Pancreas (tissue), 10 donors: ENCODE measurements at regions not wholly inside any gene's neighbourhood (a gene's known extent, or its start where the extent isn't known, plus 50 kb on each side); places are given as distances from the start of the nearest gene placed in this dataset.

Experiments
- ATAC-seq, 4 donors: fragments of 200-7000 bp; cut with Tn5 transposase; one replicate each; pipeline versions ENCODE4 v1.8.0 to v1.9.1; 2020; ENCODE audit warnings: mild to moderate bottlenecking in 4 of 4, moderate library complexity in 4 of 4
- DNase-seq, 6 donors: peaks; one replicate each; pipeline ENCODE4 v3.0.0-alpha.2; 2020
- FAIRE-seq: peaks from 2 replicates; lab custom pipeline; 2012; peaks lifted over from hg19 to GRCh38; lab: Jason Lieb, UNC
- H3K27ac ChIP-seq, 4 donors: fragments of 200-600 bp; sonication (generic); 1 replicate in 3 of 4; 2 replicates in 1 of 4; pipeline versions ENCODE4 v1.5.0 to v1.8.0; 2020
- H3K27me3 ChIP-seq, 4 donors: fragments of 200-600 bp; one replicate each; pipeline ENCODE4 v1.8.0; 2021
- H3K36me3 ChIP-seq, 3 donors: fragments of 200-600 bp; sonication (generic) in 1 of 3; one replicate each; pipeline versions ENCODE4 v1.5.0 to v1.8.0; 2020 to 2021
- H3K4me1 ChIP-seq, 3 donors: fragments of 200-600 bp; one replicate each; pipeline ENCODE4 v1.8.0; 2021
- H3K4me3 ChIP-seq, 4 donors: fragments of 200-600 bp; sonication (generic) in 2 of 4; one replicate each; pipeline versions ENCODE4 v1.5.0 to v1.8.0; 2020 to 2021
- H3K9me3 ChIP-seq, 4 donors: fragments of 200-600 bp; one replicate each; pipeline ENCODE4 v1.8.0; 2021
- WGBS, 2 donors: extraction: QIAGEN DNeasy Blood & Tissue Kit; methylation state at CpG; one replicate each; pipeline ENCODE4 v1.1.7; 2013; 5-methylcytosine and 5-hydroxymethylcytosine counted together
- intact Hi-C, 3 donors: fragments of 100-400 bp; cut with DNase I; formaldehyde crosslinking; loops; one replicate each; pipeline versions ENCODE4 v1.11.1 to v1.14.2; 2022
- TF ChIP-seq, protein P1 (sequence below), 4 donors: fragments of 200-600 bp; sonication (generic) in 3 of 4; IDR thresholded peaks; one replicate each; pipeline versions ENCODE4 v1.5.0 to v1.8.0; 2021; ENCODE audit warnings: antibody characterized with exemption in 4 of 4
- donor health status: healthy with polysubstance abuse.
- donor health status: DM: no; HTN: no; CAD: no; lungs with moderate emphysema.
- donor health status: DM: no; HTN: no; CAD: no.
- donor health status: control.
- donor health status: control.
- donor health status: Bipolar disorder and iron deficiency.
- donor health status: DM: yes; HTN: yes; CAD: no.
- donor health status: DM: no; HTN: no; CAD: no.
- donor health status: DM: no; HTN: no; CAD: no.
- donor health status: DM: yes; HTN: yes; CAD: no.

DNA sequence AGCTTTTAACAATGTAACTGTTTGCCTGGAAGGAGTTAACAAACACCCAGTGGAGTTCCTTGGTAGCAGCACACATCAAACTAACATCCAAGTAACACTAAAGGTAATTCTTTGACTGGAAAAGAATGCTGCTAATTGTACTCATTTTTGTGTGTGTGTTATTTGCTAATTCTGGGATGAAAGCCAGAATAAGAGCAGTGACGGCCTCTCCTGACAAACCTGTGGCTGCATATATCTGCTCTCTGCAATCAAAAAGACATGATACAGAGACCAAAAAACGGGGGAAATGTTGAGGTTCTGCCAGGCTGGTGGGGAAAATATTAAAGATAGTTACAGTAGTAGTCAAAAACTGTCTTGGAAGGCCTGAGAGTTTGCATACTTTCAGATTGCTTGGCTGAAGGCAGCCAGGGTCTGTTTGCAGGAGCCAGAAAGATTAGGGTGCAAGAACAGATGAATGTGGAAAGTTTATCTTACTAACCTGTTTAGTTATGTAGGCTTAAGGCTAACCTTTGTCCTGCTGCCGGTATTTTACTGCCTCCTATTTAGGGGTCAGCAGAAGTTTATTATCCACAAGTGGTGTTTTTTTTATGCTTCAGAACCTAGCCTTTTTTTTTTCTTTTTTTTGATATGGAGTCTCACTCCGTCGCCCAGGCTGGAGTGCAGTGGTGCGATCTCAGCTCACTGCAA is 325.6 kb upstream of the RBMY1B start:
- no peak for FAIRE-seq
- Histone ChIP-seq H3K4me1 (no peaks in the 10 kb centered on the region), H3K27ac (no peak overlapping the region), H3K27me3 (no peaks in the 10 kb centered on the region), H3K9me3 (no peaks in the 10 kb centered on the region), H3K36me3 (no peaks in the 10 kb centered on the region), H3K4me3 (no peak overlapping the region)
- no peak for DNase-seq
- WGBS, 2 donors: 30% methylated on average over 6 of the region's 6 CpGs; no CpG with 5 or more reads in 1 of the 2 donors
- intact Hi-C loops: no loop called here
- ATAC-seq: no peak
- TF ChIP-seq, protein P1, sequence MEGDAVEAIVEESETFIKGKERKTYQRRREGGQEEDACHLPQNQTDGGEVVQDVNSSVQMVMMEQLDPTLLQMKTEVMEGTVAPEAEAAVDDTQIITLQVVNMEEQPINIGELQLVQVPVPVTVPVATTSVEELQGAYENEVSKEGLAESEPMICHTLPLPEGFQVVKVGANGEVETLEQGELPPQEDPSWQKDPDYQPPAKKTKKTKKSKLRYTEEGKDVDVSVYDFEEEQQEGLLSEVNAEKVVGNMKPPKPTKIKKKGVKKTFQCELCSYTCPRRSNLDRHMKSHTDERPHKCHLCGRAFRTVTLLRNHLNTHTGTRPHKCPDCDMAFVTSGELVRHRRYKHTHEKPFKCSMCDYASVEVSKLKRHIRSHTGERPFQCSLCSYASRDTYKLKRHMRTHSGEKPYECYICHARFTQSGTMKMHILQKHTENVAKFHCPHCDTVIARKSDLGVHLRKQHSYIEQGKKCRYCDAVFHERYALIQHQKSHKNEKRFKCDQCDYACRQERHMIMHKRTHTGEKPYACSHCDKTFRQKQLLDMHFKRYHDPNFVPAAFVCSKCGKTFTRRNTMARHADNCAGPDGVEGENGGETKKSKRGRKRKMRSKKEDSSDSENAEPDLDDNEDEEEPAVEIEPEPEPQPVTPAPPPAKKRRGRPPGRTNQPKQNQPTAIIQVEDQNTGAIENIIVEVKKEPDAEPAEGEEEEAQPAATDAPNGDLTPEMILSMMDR (IDR thresholded peaks at IDR 0.05): no peak

DNA sequence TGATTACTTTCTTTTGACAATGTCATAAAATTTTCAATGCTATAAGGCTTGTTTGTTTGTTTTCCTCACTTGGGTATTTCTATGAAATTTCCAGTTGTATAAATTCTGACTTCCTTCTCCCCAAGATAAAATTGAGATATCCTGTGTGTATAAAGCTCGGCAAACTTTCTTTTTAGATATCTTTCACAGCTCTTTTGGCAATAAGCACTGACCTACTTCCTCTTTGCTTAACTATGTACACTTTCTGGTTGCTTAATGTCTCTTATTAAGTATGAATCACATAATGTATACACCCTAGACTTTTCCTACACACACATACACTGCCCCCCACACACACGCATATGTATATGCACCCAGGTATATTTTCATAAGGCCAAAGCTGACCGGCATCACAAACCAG is 318.4 kb upstream of the RBMY1B start:
- no peak overlapping the region for H3K27ac ChIP-seq
- H3K4me3 ChIP-seq: no peak overlapping the region
- FAIRE-seq: no peak
- no peaks in the 10 kb centered on the region for H3K4me1 ChIP-seq
- 63% methylated on average over 3 of the region's 3 CpGs; no CpG with 5 or more reads in 1 of the 2 donors for WGBS, 2 donors
- intact Hi-C loops: no loop called here
- H3K9me3 ChIP-seq: no peaks in the 10 kb centered on the region
- no peak for ATAC-seq
- H3K36me3 ChIP-seq: no peaks in the 10 kb centered on the region
- TF ChIP-seq, protein P1 (IDR thresholded peaks at IDR 0.05): no peak
- H3K27me3 ChIP-seq: no peaks in the 10 kb centered on the region
- no peak for DNase-seq

DNA sequence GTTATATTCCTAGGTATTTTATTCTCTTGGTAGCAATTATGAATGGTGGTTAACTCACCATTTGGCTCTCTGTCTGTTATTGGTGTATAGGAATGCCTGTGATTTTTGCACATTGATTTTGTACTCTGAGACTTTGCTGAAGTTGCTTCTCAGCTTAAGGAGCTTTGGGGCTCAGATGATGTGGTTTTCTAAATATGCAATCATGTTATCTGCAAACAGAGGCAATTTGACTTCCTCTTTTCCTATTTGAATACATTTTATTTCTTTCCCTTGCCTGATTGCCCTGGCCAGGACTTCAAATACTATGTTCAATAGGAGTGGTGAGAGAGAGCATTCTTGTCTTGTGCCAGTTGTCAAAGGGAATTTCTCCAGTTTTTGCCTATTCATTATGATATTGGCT is 310.9 kb upstream of the RBMY1B start:
- TF ChIP-seq, protein P1 (IDR thresholded peaks at IDR 0.05): no peak
- DNase-seq: no peak
- ATAC-seq: no peak
- H3K4me3 ChIP-seq: no peak overlapping the region
- FAIRE-seq: no peak
- H3K4me1 ChIP-seq: no peaks in the 10 kb centered on the region
- intact Hi-C loops: no loop called here
- H3K27ac ChIP-seq: no peak overlapping the region
- no peaks in the 10 kb centered on the region for H3K9me3 ChIP-seq
- no peaks in the 10 kb centered on the region for H3K27me3 ChIP-seq
- no peaks in the 10 kb centered on the region for H3K36me3 ChIP-seq

DNA sequence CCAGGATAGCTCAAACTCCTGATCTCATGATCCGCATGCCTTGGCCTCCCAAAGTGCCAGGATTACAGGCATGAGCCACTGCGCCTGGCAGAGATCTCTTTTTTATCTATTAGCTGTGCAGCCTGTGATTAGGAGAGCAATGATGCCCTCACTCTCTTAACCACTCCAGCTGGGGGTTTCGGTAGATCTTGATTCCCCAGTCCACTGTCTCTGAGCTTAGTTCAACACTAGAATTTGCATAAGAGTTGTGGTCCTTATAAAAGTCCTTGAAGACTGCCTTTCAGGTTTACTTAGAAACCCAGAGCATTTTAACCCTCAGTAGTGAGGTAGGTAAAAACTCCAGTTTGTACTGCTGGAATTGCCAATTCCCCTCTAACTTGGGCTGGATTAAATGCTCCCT is 283.3 kb upstream of the RBMY1B start:
- intact Hi-C loops: no loop called here
- no peak for DNase-seq
- FAIRE-seq: no peak
- TF ChIP-seq, protein P1 (IDR thresholded peaks at IDR 0.05): no peak
- Histone ChIP-seq H3K4me1 (no peaks in the 10 kb centered on the region), H3K27ac (no peak overlapping the region), H3K4me3 (no peak overlapping the region), H3K27me3 (no peaks in the 10 kb centered on the region), H3K36me3 (no peaks in the 10 kb centered on the region), H3K9me3 (no peaks in the 10 kb centered on the region)
- no peak for ATAC-seq
- WGBS, 2 donors: 68% methylated on average over 3 of the region's 3 CpGs; no CpG with 5 or more reads in 1 of the 2 donors

DNA sequence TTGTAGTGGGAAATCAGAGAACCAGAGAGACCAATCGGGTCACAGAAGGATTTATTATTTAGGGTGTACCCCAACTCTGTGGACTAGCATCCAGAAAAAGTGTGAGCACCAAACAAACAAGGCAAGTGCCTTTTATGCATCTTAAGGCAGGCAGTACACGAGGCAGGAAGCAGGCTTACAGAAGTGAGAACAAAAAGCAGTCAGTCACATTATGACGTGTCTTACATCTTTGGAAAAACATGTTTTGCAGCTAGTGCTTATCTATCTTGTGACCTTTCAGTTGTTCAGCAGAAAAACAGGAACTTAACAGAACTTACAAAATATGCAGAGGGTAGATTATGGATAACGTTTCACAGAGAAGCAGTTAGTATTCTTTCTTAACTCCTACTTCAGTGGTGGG is 270.9 kb upstream of the RBMY1B start:
- no peak for ATAC-seq

More for the DNA sequence above, 270.9 kb upstream of the RBMY1B start:
- no peak for DNase-seq
- no peaks in the 10 kb centered on the region for H3K4me1 ChIP-seq
- TF ChIP-seq, protein P1 (IDR thresholded peaks at IDR 0.05): no peak
- FAIRE-seq: no peak
- no peak overlapping the region for H3K27ac ChIP-seq
- no peaks in the 10 kb centered on the region for H3K27me3 ChIP-seq
- 11% methylated on average over 4 of the region's 4 CpGs; no CpG with 5 or more reads in 1 of the 2 donors for WGBS, 2 donors
- H3K4me3 ChIP-seq: no peak overlapping the region
- no peaks in the 10 kb centered on the region for H3K36me3 ChIP-seq
- intact Hi-C loops: no loop called here
- no peaks in the 10 kb centered on the region for H3K9me3 ChIP-seq
